Central memory CD8-positive, alpha-beta T cell (primary cell): ENCODE measurements at regions not wholly inside any gene's neighbourhood (a gene's known extent, or its start where the extent isn't known, plus 50 kb on each side); places are given as distances from the start of the nearest gene placed in this dataset.

Experiments used
- ATAC-seq: fragments of 150-1000 bp; cut with Tn5 transposase; replicated peaks from 2 replicates; pipeline ENCODE4 v1.10.0; 2022; ENCODE audit warnings: mild to moderate bottlenecking, moderate FRiP score, moderate number of reproducible peaks; ENCODE audit not compliant: poor library complexity, severe bottlenecking; ENCODE audit errors: extremely low read depth
- DNase-seq, 2 donors: peaks; one replicate each; pipeline ENCODE4 v3.0.0; 2021; ENCODE audit warnings: low spot score in 2 of 2
- H3K27ac Mint-ChIP-seq: one replicate; pipeline ENCODE4 v1.8.0; 2022; ENCODE audit warnings: low read depth, mild to moderate bottlenecking, moderate library complexity, mixed read lengths
- H3K27me3 Mint-ChIP-seq: one replicate; pipeline ENCODE4 v1.8.0; 2022; ENCODE audit warnings: mixed read lengths
- H3K36me3 Mint-ChIP-seq: one replicate; pipeline ENCODE4 v1.8.0; 2022; ENCODE audit warnings: mild to moderate bottlenecking, moderate library complexity, mixed read lengths; ENCODE audit not compliant: insufficient read depth
- H3K4me1 Mint-ChIP-seq: one replicate; pipeline ENCODE4 v1.8.0; 2022; ENCODE audit warnings: mixed read lengths
- H3K4me3 Mint-ChIP-seq: one replicate; pipeline ENCODE4 v1.8.0; 2022; ENCODE audit warnings: mild to moderate bottlenecking, moderate library complexity, mixed read lengths
- H3K9me3 Mint-ChIP-seq: one replicate; pipeline ENCODE4 v1.8.0; 2022; ENCODE audit warnings: mixed read lengths

GRCh38 chr20:1788044-1788443, 107.2 kb upstream of the SIRPA start:
- ATAC-seq, result no peak
- Mint-ChIP-seq H3K4me1 (no peaks in the 10 kb centered on the region), H3K36me3 (peaks cover 2% of the 10 kb centered on the region), H3K4me3 (no peak overlapping the region), H3K27ac (peak overlapping the region; percentile 13), H3K9me3 (no peaks in the 10 kb centered on the region), H3K27me3 (peaks cover 82% of the 10 kb centered on the region)
- DNase-seq, result no peak

GRCh38 chr20:1786486-1786885, 108.7 kb upstream of the SIRPA start:
- ATAC-seq (no peak), DNase-seq (no peak)
- no peak overlapping the region for H3K4me3 Mint-ChIP-seq
- H3K36me3 Mint-ChIP-seq, result peaks cover 2% of the 10 kb centered on the region
- H3K9me3 Mint-ChIP-seq, result no peaks in the 10 kb centered on the region
- no peak overlapping the region for H3K27ac Mint-ChIP-seq
- peaks cover 87% of the 10 kb centered on the region for H3K27me3 Mint-ChIP-seq
- H3K4me1 Mint-ChIP-seq, result no peaks in the 10 kb centered on the region

- Mint-ChIP-seq H3K36me3 (peaks cover 2% of the 10 kb centered on the region), H3K9me3 (no peaks in the 10 kb centered on the region), H3K4me1 (no peaks in the 10 kb centered on the region), H3K27ac (no peak overlapping the region), H3K4me3 (no peak overlapping the region), H3K27me3 (peaks cover 96% of the 10 kb centered on the region)
- DNase-seq (no peak), ATAC-seq (no peak)
Measured at GRCh38 chr20:1784586-1784985, 110.6 kb upstream of the SIRPA start.

- Mint-ChIP-seq H3K36me3 (peaks cover 2% of the 10 kb centered on the region), H3K4me3 (no peak overlapping the region), H3K4me1 (no peaks in the 10 kb centered on the region), H3K27ac (no peak overlapping the region), H3K27me3 (peaks cover 84% of the 10 kb centered on the region), H3K9me3 (no peaks in the 10 kb centered on the region)
- DNase-seq (no peak), ATAC-seq (no peak)
Measured at GRCh38 chr20:1783245-1783644, 112.0 kb upstream of the SIRPA start.

GRCh38 chr20:1782181-1782580, 113.0 kb upstream of the SIRPA start:
- DNase-seq (no peak), ATAC-seq (no peak)
- Mint-ChIP-seq H3K4me1 (peaks cover 4% of the 10 kb centered on the region), H3K36me3 (peaks cover 4% of the 10 kb centered on the region), H3K27ac (no peak overlapping the region), H3K4me3 (no peak overlapping the region), H3K9me3 (no peaks in the 10 kb centered on the region), H3K27me3 (peaks cover 73% of the 10 kb centered on the region)

GRCh38 chr20:1779567-1779966, 115.6 kb upstream of the SIRPA start:
- Mint-ChIP-seq H3K36me3 (peaks cover 2% of the 10 kb centered on the region), H3K4me3 (no peak overlapping the region), H3K9me3 (no peaks in the 10 kb centered on the region), H3K27ac (no peak overlapping the region), H3K4me1 (peaks cover 19% of the 10 kb centered on the region), H3K27me3 (peaks cover 49% of the 10 kb centered on the region)
- DNase-seq (no peak), ATAC-seq (no peak)

GRCh38 chr20:1778338-1778737, 116.9 kb upstream of the SIRPA start:
- H3K27me3 Mint-ChIP-seq, result peaks cover 36% of the 10 kb centered on the region
- no peak for ATAC-seq

GRCh38 chr20:1777476-1777820, 117.8 kb upstream of the SIRPA start:
- ATAC-seq (no peak), DNase-seq (no peak)
- H3K27ac Mint-ChIP-seq, result peak overlapping the region; percentile 79
- peaks cover 2% of the 10 kb centered on the region for H3K36me3 Mint-ChIP-seq
- H3K4me1 Mint-ChIP-seq, result peaks cover 19% of the 10 kb centered on the region
- no peaks in the 10 kb centered on the region for H3K9me3 Mint-ChIP-seq
- H3K27me3 Mint-ChIP-seq, result peaks cover 28% of the 10 kb centered on the region
- peak overlapping the region; percentile 76 for H3K4me3 Mint-ChIP-seq

More at GRCh38 chr20:1778338-1778737, 116.9 kb upstream of the SIRPA start:
- Mint-ChIP-seq H3K36me3 (peaks cover 2% of the 10 kb centered on the region), H3K4me3 (no peak overlapping the region), H3K4me1 (peaks cover 19% of the 10 kb centered on the region), H3K27ac (no peak overlapping the region), H3K9me3 (no peaks in the 10 kb centered on the region)
- no peak for DNase-seq

- peak overlapping the region; percentile 76 for H3K4me3 Mint-ChIP-seq
- H3K9me3 Mint-ChIP-seq, result no peaks in the 10 kb centered on the region
- ATAC-seq (peak; percentile 81), DNase-seq (peak; percentile 73 to 81)
- peaks cover 19% of the 10 kb centered on the region for H3K4me1 Mint-ChIP-seq
- H3K27me3 Mint-ChIP-seq, result peaks cover 23% of the 10 kb centered on the region
- H3K27ac Mint-ChIP-seq, result peak overlapping the region; percentile 79
- peaks cover 2% of the 10 kb centered on the region for H3K36me3 Mint-ChIP-seq
Measured at GRCh38 chr20:1776681-1777475, 118.3 kb upstream of the SIRPA start.

GRCh38 chr20:1775117-1775516, 117.5 kb upstream of the SIRPG start:
- peaks cover 6% of the 10 kb centered on the region for H3K27me3 Mint-ChIP-seq
- no peak overlapping the region for H3K27ac Mint-ChIP-seq
- no peaks in the 10 kb centered on the region for H3K9me3 Mint-ChIP-seq
- peaks cover 2% of the 10 kb centered on the region for H3K36me3 Mint-ChIP-seq
- peaks cover 19% of the 10 kb centered on the region for H3K4me1 Mint-ChIP-seq
- ATAC-seq (no peak), DNase-seq (no peak)
- no peak overlapping the region for H3K4me3 Mint-ChIP-seq

- DNase-seq (no peak), ATAC-seq (no peak)
- peaks cover under 1% of the 10 kb centered on the region for H3K27me3 Mint-ChIP-seq
- H3K27ac Mint-ChIP-seq, result no peak overlapping the region
- peaks cover 2% of the 10 kb centered on the region for H3K36me3 Mint-ChIP-seq
- H3K9me3 Mint-ChIP-seq, result no peaks in the 10 kb centered on the region
- H3K4me3 Mint-ChIP-seq, result no peak overlapping the region
- H3K4me1 Mint-ChIP-seq, result peaks cover 19% of the 10 kb centered on the region
Measured at GRCh38 chr20:1774479-1774878, 116.9 kb upstream of the SIRPG start.

GRCh38 chr20:1773816-1774215, 116.2 kb upstream of the SIRPG start:
- DNase-seq (no peak), ATAC-seq (no peak)
- Mint-ChIP-seq H3K4me3 (no peak overlapping the region), H3K27me3 (no peaks in the 10 kb centered on the region), H3K9me3 (no peaks in the 10 kb centered on the region), H3K27ac (no peak overlapping the region), H3K36me3 (peaks cover 2% of the 10 kb centered on the region), H3K4me1 (peaks cover 19% of the 10 kb centered on the region)

- Mint-ChIP-seq H3K4me1 (no peaks in the 10 kb centered on the region), H3K27me3 (no peaks in the 10 kb centered on the region), H3K36me3 (peaks cover under 1% of the 10 kb centered on the region), H3K9me3 (no peaks in the 10 kb centered on the region), H3K4me3 (no peak overlapping the region), H3K27ac (no peak overlapping the region)
- DNase-seq (no peak), ATAC-seq (no peak)
Measured at GRCh38 chr20:1769491-1769890, 111.9 kb upstream of the SIRPG start.
